ENCODE measurements at regions not wholly inside any gene's neighbourhood (a gene's known extent, or its start where the extent isn't known, plus 50 kb on each side); places are given as distances from the start of the nearest gene placed in this dataset.

- H3K23ac ChIP-seq (ENCODE audit: insufficient read length, low read depth, low read length), result no peak overlapping the region
- H4K8ac ChIP-seq (replicated peaks; ENCODE audit: insufficient read length, low read depth, low read length), result no peak overlapping the region
- H3T11ph ChIP-seq (ENCODE audit: low read length), result no peak overlapping the region
- no peaks in the 10 kb centered on the region for H3K79me2 ChIP-seq (ENCODE audit: insufficient read depth, low read length)
- H2AFZ ChIP-seq (ENCODE audit: low read length), result no peak overlapping the region
- no peaks in the 10 kb centered on the region for H3K23me2 ChIP-seq (ENCODE audit: insufficient read length, low read depth, low read length, poor library complexity, severe bottlenecking)
- Mint-ChIP-seq H3K4me1 (no peaks in the 10 kb centered on the region), H3K36me3 (ENCODE audit: insufficient read depth in 1 of 3, low read depth in 3 of 3) (peaks cover 6 to 16% (median 7%) of the 10 kb centered on the region in 3 experiments), H3K4me3 (no peak overlapping the region), H3K27me3 (ENCODE audit: low read depth) (no peaks in the 10 kb centered on the region), H3K9me3 (peaks cover 13 to 18% of the 10 kb centered on the region in 2 experiments; a peak in 4 of 5 replicates), H3K27ac (no peak overlapping the region)
- no peak overlapping the region for H3K14ac ChIP-seq (ENCODE audit: insufficient read depth, low read length)
- WGBS (ENCODE audit: extremely low coverage, insufficient read length, low lambda C conversion rate), result no CpG with 5 or more reads among the region's 4 CpGs
- H2BK5ac ChIP-seq (ENCODE audit: insufficient read length, low read length), result no peak overlapping the region
- no peak overlapping the region for H3K9ac ChIP-seq (ENCODE audit: extremely low read depth, insufficient read length, low read length)
- H2AK5ac ChIP-seq (ENCODE audit: insufficient read length, low read length), result no peak overlapping the region
- H4K91ac ChIP-seq (ENCODE audit: insufficient read length, low read depth, low read length), result no peak overlapping the region
- H4K20me1 ChIP-seq (ENCODE audit: control insufficient read depth, insufficient read depth, insufficient read length), result no peaks in the 10 kb centered on the region
- H3K79me1 ChIP-seq (ENCODE audit: insufficient read depth, low read depth, low read length, poor library complexity, severe bottlenecking), result no peaks in the 10 kb centered on the region
- H3K4ac ChIP-seq (ENCODE audit: low read depth, low read length), result no peak overlapping the region
- no peak overlapping the region for H2BK15ac ChIP-seq (ENCODE audit: low read depth, low read length)
- H2BK120ac ChIP-seq (ENCODE audit: low read depth, low read length, poor library complexity, severe bottlenecking), result no peak overlapping the region
- no peaks in the 10 kb centered on the region for H3K9me3 ChIP-seq (ENCODE audit: control insufficient read depth, low read depth, low read length)
- H3K4me1 ChIP-seq (ENCODE audit: insufficient read depth, low read length), result no peaks in the 10 kb centered on the region
- no peak overlapping the region for H3K56ac ChIP-seq (ENCODE audit: insufficient read length, low read depth, low read length)
- no peak overlapping the region for H4K5ac ChIP-seq (ENCODE audit: insufficient read length, low read depth, low read length)
- no peaks in the 10 kb centered on the region for H3K27me3 ChIP-seq (ENCODE audit: insufficient read depth, low read length)
- H3K18ac ChIP-seq (ENCODE audit: insufficient read length, low read depth, low read length), result no peak overlapping the region
- DNase-seq, result no peak
- no peak overlapping the region for H3K27ac ChIP-seq (ENCODE audit: insufficient read length, low read depth, low read length)
- no peak overlapping the region for H2BK20ac ChIP-seq (ENCODE audit: low read depth, low read length, poor library complexity, severe bottlenecking)
- H2BK12ac ChIP-seq (ENCODE audit: insufficient read length, low read depth, low read length), result no peak overlapping the region
- H3K4me2 ChIP-seq (ENCODE audit: insufficient read depth, insufficient read length, low read length), result no peak overlapping the region
- TF ChIP-seq CTCF (conservative IDR thresholded peaks at IDR 0.05), result no peak
These were observed 123.2 kb downstream of the LMO3 start for GRCh38 chr12:16482726-16483125.
